H1 (cell line): ENCODE measurements at regions not wholly inside any gene's neighbourhood (a gene's known extent, or its start where the extent isn't known, plus 50 kb on each side); places are given as distances from the start of the nearest gene placed in this dataset.

Experiments used
- BACH1 ChIP-seq: IDR thresholded peaks from 2 replicates; pipeline ENCODE4 v1.6.1; 2012; ENCODE audit warnings: low read length, improper control_type of control experiment
- JUN ChIP-seq: IDR thresholded peaks from 2 replicates; pipeline ENCODE4 v1.6.1; 2011; ENCODE audit warnings: low read depth, mild to moderate bottlenecking, improper control_type of control experiment, low read length
- JUND ChIP-seq: IDR thresholded peaks from 2 replicates; pipeline ENCODE4 v1.6.1; 2011; ENCODE audit warnings: mild to moderate bottlenecking, improper control_type of control experiment, low read length
- RBBP5 ChIP-seq: IDR thresholded peaks from 2 replicates; pipeline ENCODE4 v1.7.1; 2012; ENCODE audit warnings: low read depth, mild to moderate bottlenecking, inconsistent platforms, low read length, moderate library complexity, borderline replicate concordance
- RFX5 ChIP-seq: IDR thresholded peaks from 2 replicates; pipeline ENCODE4 v1.6.1; 2011; ENCODE audit warnings: low read depth, low read length, improper control_type of control experiment, borderline replicate concordance
- TAF7 ChIP-seq: optimal IDR thresholded peaks from 2 replicates; pipeline ENCODE3; 2011; ENCODE audit warnings: low read depth, mild to moderate bottlenecking, inconsistent platforms, low read length, moderate library complexity, borderline replicate concordance
- TBP ChIP-seq: IDR thresholded peaks from 2 replicates; pipeline ENCODE4 v1.6.1; 2011; ENCODE audit warnings: low read depth, low read length, improper control_type of control experiment
- TEAD4 ChIP-seq: IDR thresholded peaks from 2 replicates; pipeline ENCODE4 v1.6.1; 2012; ENCODE audit warnings: low read depth, low read length, inconsistent platforms, mixed read lengths
- TF ChIP-seq, protein P1 (sequence below): IDR thresholded peaks from 2 replicates; pipeline ENCODE4 v1.6.1; 2012; ENCODE audit warnings: low read length, inconsistent platforms

DNA sequence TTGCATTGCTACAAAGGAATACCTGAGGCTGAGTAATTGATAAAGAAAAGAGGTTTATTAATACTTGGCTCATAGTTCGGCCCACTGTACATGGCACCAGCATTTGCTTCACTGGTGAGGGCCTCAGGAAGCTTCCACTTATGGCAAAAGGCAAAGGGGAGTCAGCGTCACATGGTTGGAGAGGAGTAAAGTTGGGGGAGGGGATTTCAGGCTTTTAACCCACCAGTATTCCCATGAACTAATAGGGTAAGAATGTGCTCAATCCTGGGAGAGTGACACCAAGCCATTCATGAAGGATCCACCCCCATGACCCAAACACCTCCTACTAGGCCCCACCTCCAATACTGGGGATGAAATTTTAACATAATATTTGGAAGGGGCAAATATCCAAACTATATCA is 82.5 kb upstream of the MYCBP2 start (continued):
- TF ChIP-seq TBP (no peak), RFX5 (no peak), JUN (peak; percentile 69; the same call in 1 of the 2 replicates), TAF7 (no peak), TEAD4 (0 out of 2 replicates have a peak, but pooled peaks have one; percentile 8), JUND (peak; percentile 75), BACH1 (no peak), RBBP5 (no peak)
- TF ChIP-seq, protein P1, sequence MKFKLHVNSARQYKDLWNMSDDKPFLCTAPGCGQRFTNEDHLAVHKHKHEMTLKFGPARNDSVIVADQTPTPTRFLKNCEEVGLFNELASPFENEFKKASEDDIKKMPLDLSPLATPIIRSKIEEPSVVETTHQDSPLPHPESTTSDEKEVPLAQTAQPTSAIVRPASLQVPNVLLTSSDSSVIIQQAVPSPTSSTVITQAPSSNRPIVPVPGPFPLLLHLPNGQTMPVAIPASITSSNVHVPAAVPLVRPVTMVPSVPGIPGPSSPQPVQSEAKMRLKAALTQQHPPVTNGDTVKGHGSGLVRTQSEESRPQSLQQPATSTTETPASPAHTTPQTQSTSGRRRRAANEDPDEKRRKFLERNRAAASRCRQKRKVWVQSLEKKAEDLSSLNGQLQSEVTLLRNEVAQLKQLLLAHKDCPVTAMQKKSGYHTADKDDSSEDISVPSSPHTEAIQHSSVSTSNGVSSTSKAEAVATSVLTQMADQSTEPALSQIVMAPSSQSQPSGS = 0 out of 2 replicates have a peak, but pooled peaks have one; percentile 38
